ENCODE measurements at regions not wholly inside any gene's neighbourhood (a gene's known extent, or its start where the extent isn't known, plus 50 kb on each side); places are given as distances from the start of the nearest gene placed in this dataset.
"Not testable (repeated sequence)": the region's sequence is repeated elsewhere in the genome, so short reads cannot be mapped to it uniquely, and the experiment has no call there.

- DNase-seq (ENCODE audit: low spot score), result no peak
These were observed 54.1 kb upstream of the SHLD1 start for GRCh38 chr20:5696011-5696559.

- DNase-seq (ENCODE audit: low spot score), result no peak
These were observed 58.1 kb upstream of the SHLD1 start for GRCh38 chr20:5691918-5692618.

GRCh38 chr20:5689463-5689862 lies 60.7 kb upstream of the SHLD1 start:
- no peak for DNase-seq (ENCODE audit: low spot score)

GRCh38 chr20:5688431-5688972 lies 61.7 kb upstream of the SHLD1 start:
- DNase-seq (ENCODE audit: low spot score), result peak; percentile 75

GRCh38 chr20:5687884-5688283 lies 62.3 kb upstream of the SHLD1 start:
- DNase-seq (ENCODE audit: low spot score), result no peak

- no peak for DNase-seq (ENCODE audit: low spot score)
These were observed 63.7 kb upstream of the SHLD1 start for GRCh38 chr20:5686384-5687105.

- not testable (repeated sequence) for DNase-seq (ENCODE audit: low spot score)
These were observed 67.6 kb upstream of the SHLD1 start for GRCh38 chr20:5682556-5682955.

GRCh38 chr20:5680192-5680591 lies 69.4 kb upstream of the GPCPD1 start:
- no peak for DNase-seq (ENCODE audit: low spot score)

GRCh38 chr20:5678777-5679176 lies 68.0 kb upstream of the GPCPD1 start:
- no peak for DNase-seq (ENCODE audit: low spot score)

- DNase-seq (ENCODE audit: low spot score), result not testable (repeated sequence)
These were observed 67.1 kb upstream of the GPCPD1 start for GRCh38 chr20:5677944-5678343.

- DNase-seq (ENCODE audit: low spot score), result no peak
These were observed 66.6 kb upstream of the GPCPD1 start for GRCh38 chr20:5677389-5677788.

- no peak for DNase-seq (ENCODE audit: low spot score)
These were observed 64.6 kb upstream of the GPCPD1 start for GRCh38 chr20:5675103-5676091.

GRCh38 chr20:5674176-5674660 lies 63.4 kb upstream of the GPCPD1 start:
- DNase-seq (ENCODE audit: low spot score), result no peak

- no peak for DNase-seq (ENCODE audit: low spot score)
These were observed 60.1 kb upstream of the GPCPD1 start for GRCh38 chr20:5670874-5671273.

- no peak for DNase-seq (ENCODE audit: low spot score)
These were observed 59.3 kb upstream of the GPCPD1 start for GRCh38 chr20:5670036-5670536.

- DNase-seq (ENCODE audit: low spot score), result no peak
These were observed 57.7 kb upstream of the GPCPD1 start for GRCh38 chr20:5668529-5668868.

GRCh38 chr20:5667705-5668528 lies 57.1 kb upstream of the GPCPD1 start:
- DNase-seq (ENCODE audit: low spot score), result no peak

GRCh38 chr20:5665417-5665816 lies 54.6 kb upstream of the GPCPD1 start:
- no peak for DNase-seq (ENCODE audit: low spot score)

GRCh38 chr20:5663396-5663795 lies 52.6 kb upstream of the GPCPD1 start:
- DNase-seq (ENCODE audit: low spot score), result no peak

- DNase-seq (ENCODE audit: low spot score), result no peak
These were observed 52.0 kb upstream of the GPCPD1 start for GRCh38 chr20:5662769-5663168.

- DNase-seq (ENCODE audit: low spot score), result not testable (repeated sequence)
These were observed 50.0 kb upstream of the GPCPD1 start for GRCh38 chr20:5660756-5661155.

Measured in putamen (tissue), 1 donor.